ENCODE measurements at regions not wholly inside any gene's neighbourhood (a gene's known extent, or its start where the extent isn't known, plus 50 kb on each side); places are given as distances from the start of the nearest gene placed in this dataset.

DNA sequence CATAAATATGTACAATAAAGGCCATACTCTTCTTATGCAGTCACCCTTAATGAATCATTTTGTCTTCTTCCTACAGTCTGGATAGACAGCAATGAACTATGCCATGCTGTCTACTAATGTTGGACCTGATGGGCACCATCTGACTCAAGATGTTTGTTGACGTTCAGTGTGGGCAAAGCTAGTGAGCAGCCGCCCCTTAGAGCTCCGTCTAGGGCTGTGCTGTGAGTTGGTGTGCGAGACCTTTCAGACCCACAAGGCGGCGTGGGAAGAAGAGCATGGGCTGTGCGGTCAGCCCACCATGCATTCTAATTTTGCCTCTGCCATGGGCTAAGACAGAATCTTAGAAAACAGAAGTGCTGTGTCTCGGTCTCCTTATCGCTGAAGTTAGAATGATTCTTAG, 829.4 kb downstream of the QKI start:
- TF ChIP-seq ZNF484 (CRISPR knock-in tag; IDR thresholded peaks at IDR 0.05; ENCODE audit: borderline replicate concordance, low read depth), result no peak
- TF ChIP-seq ZBTB8A (CRISPR knock-in tag; IDR thresholded peaks at IDR 0.05; ENCODE audit: borderline replicate concordance, low read depth), result no peak
- TF ChIP-seq, protein P1, sequence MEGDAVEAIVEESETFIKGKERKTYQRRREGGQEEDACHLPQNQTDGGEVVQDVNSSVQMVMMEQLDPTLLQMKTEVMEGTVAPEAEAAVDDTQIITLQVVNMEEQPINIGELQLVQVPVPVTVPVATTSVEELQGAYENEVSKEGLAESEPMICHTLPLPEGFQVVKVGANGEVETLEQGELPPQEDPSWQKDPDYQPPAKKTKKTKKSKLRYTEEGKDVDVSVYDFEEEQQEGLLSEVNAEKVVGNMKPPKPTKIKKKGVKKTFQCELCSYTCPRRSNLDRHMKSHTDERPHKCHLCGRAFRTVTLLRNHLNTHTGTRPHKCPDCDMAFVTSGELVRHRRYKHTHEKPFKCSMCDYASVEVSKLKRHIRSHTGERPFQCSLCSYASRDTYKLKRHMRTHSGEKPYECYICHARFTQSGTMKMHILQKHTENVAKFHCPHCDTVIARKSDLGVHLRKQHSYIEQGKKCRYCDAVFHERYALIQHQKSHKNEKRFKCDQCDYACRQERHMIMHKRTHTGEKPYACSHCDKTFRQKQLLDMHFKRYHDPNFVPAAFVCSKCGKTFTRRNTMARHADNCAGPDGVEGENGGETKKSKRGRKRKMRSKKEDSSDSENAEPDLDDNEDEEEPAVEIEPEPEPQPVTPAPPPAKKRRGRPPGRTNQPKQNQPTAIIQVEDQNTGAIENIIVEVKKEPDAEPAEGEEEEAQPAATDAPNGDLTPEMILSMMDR (CRISPR knock-in tag; IDR thresholded peaks at IDR 0.05), result no peak
- TF ChIP-seq ZNF256 (CRISPR knock-in tag; conservative IDR thresholded peaks at IDR 0.05), result no peak
- no peak for TF ChIP-seq POLR2A (IDR thresholded peaks at IDR 0.05; ENCODE audit: insufficient read depth in 1 of 2, low read depth in 2 of 2, low read length in 2 of 2)
- no peak for TF ChIP-seq YY1 (IDR thresholded peaks at IDR 0.05; ENCODE audit: insufficient read depth, insufficient replicate concordance, low read depth, low read length)
- TF ChIP-seq ZNF703 (CRISPR knock-in tag; IDR thresholded peaks at IDR 0.05; ENCODE audit: borderline replicate concordance), result no peak
- TF ChIP-seq, protein P2, sequence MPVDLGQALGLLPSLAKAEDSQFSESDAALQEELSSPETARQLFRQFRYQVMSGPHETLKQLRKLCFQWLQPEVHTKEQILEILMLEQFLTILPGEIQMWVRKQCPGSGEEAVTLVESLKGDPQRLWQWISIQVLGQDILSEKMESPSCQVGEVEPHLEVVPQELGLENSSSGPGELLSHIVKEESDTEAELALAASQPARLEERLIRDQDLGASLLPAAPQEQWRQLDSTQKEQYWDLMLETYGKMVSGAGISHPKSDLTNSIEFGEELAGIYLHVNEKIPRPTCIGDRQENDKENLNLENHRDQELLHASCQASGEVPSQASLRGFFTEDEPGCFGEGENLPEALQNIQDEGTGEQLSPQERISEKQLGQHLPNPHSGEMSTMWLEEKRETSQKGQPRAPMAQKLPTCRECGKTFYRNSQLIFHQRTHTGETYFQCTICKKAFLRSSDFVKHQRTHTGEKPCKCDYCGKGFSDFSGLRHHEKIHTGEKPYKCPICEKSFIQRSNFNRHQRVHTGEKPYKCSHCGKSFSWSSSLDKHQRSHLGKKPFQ (CRISPR knock-in tag; IDR thresholded peaks at IDR 0.05; ENCODE audit: insufficient replicate concordance), result no peak
- TF ChIP-seq SIX1 (CRISPR knock-in tag; IDR thresholded peaks at IDR 0.05; ENCODE audit: borderline replicate concordance), result no peak
- TF ChIP-seq JUN (CRISPR knock-in tag; IDR thresholded peaks at IDR 0.05), result no peak
- TF ChIP-seq ZNF549 (CRISPR knock-in tag; IDR thresholded peaks at IDR 0.05), result no peak
- TF ChIP-seq TAF1 (CRISPR knock-in tag; IDR thresholded peaks at IDR 0.05), result no peak

All from HepG2 (cell line).